Body of pancreas (tissue), 4 donors: ENCODE measurements at regions not wholly inside any gene's neighbourhood (a gene's known extent, or its start where the extent isn't known, plus 50 kb on each side); places are given as distances from the start of the nearest gene placed in this dataset.

Source experiments
- CTCF ChIP-seq, 7 experiments: fragments of 450-650 bp in 4 of 7; fragments of 200-600 bp in 3 of 7; sonication (generic) in 3 of 7; IDR thresholded peaks; one replicate each; pipeline ENCODE4 v1.5.1; 2016 to 2019; ENCODE audit warnings: antibody characterized with exemption in 7 of 7
- POLR2A ChIP-seq, 3 donors: fragments of 450-650 bp; IDR thresholded peaks; one replicate each; pipeline ENCODE4 v1.6.1; 2016; ENCODE audit warnings: antibody characterized with exemption in 3 of 3, mild to moderate bottlenecking in 2 of 3

GRCh38 chr17:53891726-53892125 lies 69.0 kb downstream of the KIF2B start:
- TF ChIP-seq CTCF (IDR thresholded peaks at IDR 0.05), result no peak
- no peak for TF ChIP-seq POLR2A (IDR thresholded peaks at IDR 0.05)
